ENCODE measurements at regions not wholly inside any gene's neighbourhood (a gene's known extent, or its start where the extent isn't known, plus 50 kb on each side); places are given as distances from the start of the nearest gene placed in this dataset.

DNA sequence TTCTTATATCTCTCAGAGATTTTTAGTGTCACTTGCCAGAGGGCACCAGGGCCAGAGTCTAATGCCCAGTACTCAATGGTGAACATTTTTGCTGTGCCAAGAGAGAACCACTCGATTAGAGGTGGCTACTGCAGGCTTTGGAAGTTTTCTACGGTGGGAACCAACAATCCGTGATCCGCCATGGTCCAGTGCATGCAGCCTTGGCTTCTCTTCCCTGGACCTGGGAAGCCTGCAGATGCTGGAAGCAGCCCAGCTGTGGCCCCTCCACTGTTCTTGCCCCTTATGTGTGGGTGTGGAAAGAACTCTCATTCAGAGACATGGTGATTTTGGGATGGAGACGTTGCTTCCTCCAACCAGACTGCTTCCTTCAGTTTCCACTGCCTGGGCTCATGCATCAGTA, 224.2 kb downstream of the TSHZ3 start (continued):
- TF ChIP-seq, protein P1, sequence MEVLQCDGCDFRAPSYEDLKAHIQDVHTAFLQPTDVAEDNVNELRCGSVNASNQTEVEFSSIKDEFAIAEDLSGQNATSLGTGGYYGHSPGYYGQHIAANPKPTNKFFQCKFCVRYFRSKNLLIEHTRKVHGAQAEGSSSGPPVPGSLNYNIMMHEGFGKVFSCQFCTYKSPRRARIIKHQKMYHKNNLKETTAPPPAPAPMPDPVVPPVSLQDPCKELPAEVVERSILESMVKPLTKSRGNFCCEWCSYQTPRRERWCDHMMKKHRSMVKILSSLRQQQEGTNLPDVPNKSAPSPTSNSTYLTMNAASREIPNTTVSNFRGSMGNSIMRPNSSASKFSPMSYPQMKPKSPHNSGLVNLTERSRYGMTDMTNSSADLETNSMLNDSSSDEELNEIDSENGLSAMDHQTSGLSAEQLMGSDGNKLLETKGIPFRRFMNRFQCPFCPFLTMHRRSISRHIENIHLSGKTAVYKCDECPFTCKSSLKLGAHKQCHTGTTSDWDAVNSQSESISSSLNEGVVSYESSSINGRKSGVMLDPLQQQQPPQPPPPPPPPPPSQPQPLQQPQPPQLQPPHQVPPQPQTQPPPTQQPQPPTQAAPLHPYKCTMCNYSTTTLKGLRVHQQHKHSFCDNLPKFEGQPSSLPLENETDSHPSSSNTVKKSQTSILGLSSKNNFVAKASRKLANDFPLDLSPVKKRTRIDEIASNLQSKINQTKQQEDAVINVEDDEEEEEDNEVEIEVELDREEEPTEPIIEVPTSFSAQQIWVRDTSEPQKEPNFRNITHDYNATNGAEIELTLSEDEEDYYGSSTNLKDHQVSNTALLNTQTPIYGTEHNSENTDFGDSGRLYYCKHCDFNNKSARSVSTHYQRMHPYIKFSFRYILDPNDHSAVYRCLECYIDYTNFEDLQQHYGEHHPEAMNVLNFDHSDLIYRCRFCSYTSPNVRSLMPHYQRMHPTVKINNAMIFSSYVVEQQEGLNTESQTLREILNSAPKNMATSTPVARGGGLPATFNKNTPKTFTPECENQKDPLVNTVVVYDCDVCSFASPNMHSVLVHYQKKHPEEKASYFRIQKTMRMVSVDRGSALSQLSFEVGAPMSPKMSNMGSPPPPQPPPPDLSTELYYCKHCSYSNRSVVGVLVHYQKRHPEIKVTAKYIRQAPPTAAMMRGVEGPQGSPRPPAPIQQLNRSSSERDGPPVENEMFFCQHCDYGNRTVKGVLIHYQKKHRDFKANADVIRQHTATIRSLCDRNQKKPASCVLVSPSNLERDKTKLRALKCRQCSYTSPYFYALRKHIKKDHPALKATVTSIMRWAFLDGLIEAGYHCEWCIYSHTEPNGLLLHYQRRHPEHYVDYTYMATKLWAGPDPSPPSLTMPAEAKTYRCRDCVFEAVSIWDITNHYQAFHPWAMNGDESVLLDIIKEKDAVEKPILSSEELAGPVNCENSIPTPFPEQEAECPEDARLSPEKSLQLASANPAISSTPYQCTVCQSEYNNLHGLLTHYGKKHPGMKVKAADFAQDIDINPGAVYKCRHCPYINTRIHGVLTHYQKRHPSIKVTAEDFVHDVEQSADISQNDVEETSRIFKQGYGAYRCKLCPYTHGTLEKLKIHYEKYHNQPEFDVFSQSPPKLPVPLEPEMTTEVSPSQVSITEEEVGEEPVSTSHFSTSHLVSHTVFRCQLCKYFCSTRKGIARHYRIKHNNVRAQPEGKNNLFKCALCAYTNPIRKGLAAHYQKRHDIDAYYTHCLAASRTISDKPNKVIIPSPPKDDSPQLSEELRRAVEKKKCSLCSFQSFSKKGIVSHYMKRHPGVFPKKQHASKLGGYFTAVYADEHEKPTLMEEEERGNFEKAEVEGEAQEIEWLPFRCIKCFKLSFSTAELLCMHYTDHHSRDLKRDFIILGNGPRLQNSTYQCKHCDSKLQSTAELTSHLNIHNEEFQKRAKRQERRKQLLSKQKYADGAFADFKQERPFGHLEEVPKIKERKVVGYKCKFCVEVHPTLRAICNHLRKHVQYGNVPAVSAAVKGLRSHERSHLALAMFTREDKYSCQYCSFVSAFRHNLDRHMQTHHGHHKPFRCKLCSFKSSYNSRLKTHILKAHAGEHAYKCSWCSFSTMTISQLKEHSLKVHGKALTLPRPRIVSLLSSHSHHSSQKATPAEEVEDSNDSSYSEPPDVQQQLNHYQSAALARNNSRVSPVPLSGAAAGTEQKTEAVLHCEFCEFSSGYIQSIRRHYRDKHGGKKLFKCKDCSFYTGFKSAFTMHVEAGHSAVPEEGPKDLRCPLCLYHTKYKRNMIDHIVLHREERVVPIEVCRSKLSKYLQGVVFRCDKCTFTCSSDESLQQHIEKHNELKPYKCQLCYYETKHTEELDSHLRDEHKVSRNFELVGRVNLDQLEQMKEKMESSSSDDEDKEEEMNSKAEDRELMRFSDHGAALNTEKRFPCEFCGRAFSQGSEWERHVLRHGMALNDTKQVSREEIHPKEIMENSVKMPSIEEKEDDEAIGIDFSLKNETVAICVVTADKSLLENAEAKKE (CRISPR knock-in tag; IDR thresholded peaks at IDR 0.05): no peak
- TF ChIP-seq ZNF114 (CRISPR knock-in tag; IDR thresholded peaks at IDR 0.05): no peak

DNA sequence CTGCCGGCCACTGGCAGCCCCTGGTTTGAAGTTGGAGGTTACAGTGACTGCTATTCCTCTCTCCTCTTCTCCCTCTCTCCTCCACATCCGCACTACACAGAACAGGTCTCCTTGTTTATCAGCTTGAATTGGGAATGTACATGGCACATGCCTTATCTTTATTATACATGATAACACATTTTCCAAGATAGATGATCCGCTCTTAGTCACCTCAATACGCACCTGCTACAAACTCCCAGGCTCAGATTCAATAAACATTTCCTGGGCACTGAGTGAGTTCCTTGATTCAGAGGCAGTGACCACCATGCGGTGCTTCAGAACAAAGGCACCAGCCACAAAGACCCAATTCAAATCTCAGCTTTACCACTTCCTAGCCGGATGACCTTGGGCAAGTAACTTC, 227.7 kb downstream of the TSHZ3 start:
- DNase-seq (ENCODE audit: low spot score): no peak
- Mint-ChIP-seq H3K9me3 (no peaks in the 10 kb centered on the region; the same call in 2 of the 3 replicates), H3K4me1 (no peaks in the 10 kb centered on the region; the same call in 2 of the 3 replicates), H3K4me3 (no peak overlapping the region), H3K27ac (no peak overlapping the region), H3K27me3 (ENCODE audit: insufficient read depth, low read depth, poor library complexity) (peaks cover 4% of the 10 kb centered on the region), H3K36me3 (ENCODE audit: low read depth) (no peaks in the 10 kb centered on the region)
- no peaks in the 10 kb centered on the region for H4K20me1 ChIP-seq (replicated peaks; ENCODE audit: insufficient read depth)
- no peaks in the 10 kb centered on the region for H3K36me3 ChIP-seq (ENCODE audit: insufficient read depth)
- TF ChIP-seq CREB1 (CRISPR knock-in tag; IDR thresholded peaks at IDR 0.05; ENCODE audit: low read depth): no peak
- no peak for TF ChIP-seq ZNF114 (CRISPR knock-in tag; IDR thresholded peaks at IDR 0.05)
- H2AFZ ChIP-seq: no peak overlapping the region
- H3K27me3 ChIP-seq (ENCODE audit: insufficient read depth): no peaks in the 10 kb centered on the region
- H3K27ac ChIP-seq (ENCODE audit: low read depth): no peak overlapping the region
- H3K79me2 ChIP-seq (replicated peaks; ENCODE audit: insufficient read depth): no peaks in the 10 kb centered on the region
- H3K4me3 ChIP-seq: no peak overlapping the region
- H3K9me2 ChIP-seq (ENCODE audit: insufficient read depth): peaks cover 12% of the 10 kb centered on the region; the same call in 1 of the 2 replicates
- no peaks in the 10 kb centered on the region for H3F3A ChIP-seq (replicated peaks; ENCODE audit: low read depth)
- no peak for ATAC-seq
- H3K4me1 ChIP-seq (ENCODE audit: insufficient read depth): no peaks in the 10 kb centered on the region
- H3K4me2 ChIP-seq: no peak overlapping the region

DNA sequence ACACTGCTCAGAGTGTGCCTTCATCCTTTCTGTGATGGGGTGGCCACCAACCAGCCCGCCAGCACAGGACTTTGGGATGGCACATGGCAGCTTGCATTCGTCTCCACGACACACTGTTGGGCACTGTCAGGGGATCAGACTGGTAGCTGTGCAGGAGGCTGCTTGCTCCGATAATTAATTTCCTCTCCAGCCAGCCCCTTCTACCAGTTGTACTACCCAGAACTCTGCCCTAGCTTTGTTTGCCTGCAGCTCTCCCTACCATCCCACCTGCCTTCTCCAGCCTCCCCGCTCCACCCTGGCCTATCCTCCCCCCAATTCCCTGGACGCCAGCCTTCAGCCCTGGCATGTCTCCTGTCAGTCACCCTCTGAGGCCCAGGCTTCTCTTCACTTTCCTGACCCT, 228.3 kb downstream of the TSHZ3 start:
- Histone ChIP-seq H3K4me1 (ENCODE audit: insufficient read depth) (no peaks in the 10 kb centered on the region), H3F3A (replicated peaks; ENCODE audit: low read depth) (no peaks in the 10 kb centered on the region), H2AFZ (no peak overlapping the region; the same call in 1 of the 2 replicates), H3K4me2 (no peak overlapping the region), H3K27ac (ENCODE audit: low read depth) (no peak overlapping the region), H3K27me3 (ENCODE audit: insufficient read depth) (no peaks in the 10 kb centered on the region), H3K9me2 (ENCODE audit: insufficient read depth) (peaks cover 12% of the 10 kb centered on the region; the same call in 1 of the 2 replicates), H3K79me2 (replicated peaks; ENCODE audit: insufficient read depth) (no peaks in the 10 kb centered on the region), H3K36me3 (ENCODE audit: insufficient read depth) (no peaks in the 10 kb centered on the region), H4K20me1 (replicated peaks; ENCODE audit: insufficient read depth) (no peaks in the 10 kb centered on the region), H3K4me3 (no peak overlapping the region)
- Mint-ChIP-seq H3K4me1 (no peaks in the 10 kb centered on the region; the same call in 2 of the 3 replicates), H3K4me3 (no peak overlapping the region), H3K9me3 (no peaks in the 10 kb centered on the region; the same call in 2 of the 3 replicates), H3K36me3 (ENCODE audit: low read depth) (no peaks in the 10 kb centered on the region), H3K27ac (no peak overlapping the region), H3K27me3 (ENCODE audit: insufficient read depth, low read depth, poor library complexity) (peaks cover 4% of the 10 kb centered on the region)
- DNase-seq (ENCODE audit: low spot score) (no peak), ATAC-seq (no peak)
- TF ChIP-seq, protein P2, sequence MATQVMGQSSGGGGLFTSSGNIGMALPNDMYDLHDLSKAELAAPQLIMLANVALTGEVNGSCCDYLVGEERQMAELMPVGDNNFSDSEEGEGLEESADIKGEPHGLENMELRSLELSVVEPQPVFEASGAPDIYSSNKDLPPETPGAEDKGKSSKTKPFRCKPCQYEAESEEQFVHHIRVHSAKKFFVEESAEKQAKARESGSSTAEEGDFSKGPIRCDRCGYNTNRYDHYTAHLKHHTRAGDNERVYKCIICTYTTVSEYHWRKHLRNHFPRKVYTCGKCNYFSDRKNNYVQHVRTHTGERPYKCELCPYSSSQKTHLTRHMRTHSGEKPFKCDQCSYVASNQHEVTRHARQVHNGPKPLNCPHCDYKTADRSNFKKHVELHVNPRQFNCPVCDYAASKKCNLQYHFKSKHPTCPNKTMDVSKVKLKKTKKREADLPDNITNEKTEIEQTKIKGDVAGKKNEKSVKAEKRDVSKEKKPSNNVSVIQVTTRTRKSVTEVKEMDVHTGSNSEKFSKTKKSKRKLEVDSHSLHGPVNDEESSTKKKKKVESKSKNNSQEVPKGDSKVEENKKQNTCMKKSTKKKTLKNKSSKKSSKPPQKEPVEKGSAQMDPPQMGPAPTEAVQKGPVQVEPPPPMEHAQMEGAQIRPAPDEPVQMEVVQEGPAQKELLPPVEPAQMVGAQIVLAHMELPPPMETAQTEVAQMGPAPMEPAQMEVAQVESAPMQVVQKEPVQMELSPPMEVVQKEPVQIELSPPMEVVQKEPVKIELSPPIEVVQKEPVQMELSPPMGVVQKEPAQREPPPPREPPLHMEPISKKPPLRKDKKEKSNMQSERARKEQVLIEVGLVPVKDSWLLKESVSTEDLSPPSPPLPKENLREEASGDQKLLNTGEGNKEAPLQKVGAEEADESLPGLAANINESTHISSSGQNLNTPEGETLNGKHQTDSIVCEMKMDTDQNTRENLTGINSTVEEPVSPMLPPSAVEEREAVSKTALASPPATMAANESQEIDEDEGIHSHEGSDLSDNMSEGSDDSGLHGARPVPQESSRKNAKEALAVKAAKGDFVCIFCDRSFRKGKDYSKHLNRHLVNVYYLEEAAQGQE (IDR thresholded peaks at IDR 0.05; ENCODE audit: unreplicated experiment): no peak
- no peak for TF ChIP-seq ZNF114 (CRISPR knock-in tag; IDR thresholded peaks at IDR 0.05)
- no peak for TF ChIP-seq EZH2phosphoT487 (IDR thresholded peaks at IDR 0.05; ENCODE audit: unreplicated experiment)
- TF ChIP-seq CREB1 (CRISPR knock-in tag; IDR thresholded peaks at IDR 0.05; ENCODE audit: low read depth): no peak
- no peak for TF ChIP-seq EZH2 (IDR thresholded peaks at IDR 0.05; ENCODE audit: low read depth, unreplicated experiment)
- no peak for TF ChIP-seq POLR2AphosphoS5 (IDR thresholded peaks at IDR 0.05; ENCODE audit: low read depth)
- TF ChIP-seq, protein P3, sequence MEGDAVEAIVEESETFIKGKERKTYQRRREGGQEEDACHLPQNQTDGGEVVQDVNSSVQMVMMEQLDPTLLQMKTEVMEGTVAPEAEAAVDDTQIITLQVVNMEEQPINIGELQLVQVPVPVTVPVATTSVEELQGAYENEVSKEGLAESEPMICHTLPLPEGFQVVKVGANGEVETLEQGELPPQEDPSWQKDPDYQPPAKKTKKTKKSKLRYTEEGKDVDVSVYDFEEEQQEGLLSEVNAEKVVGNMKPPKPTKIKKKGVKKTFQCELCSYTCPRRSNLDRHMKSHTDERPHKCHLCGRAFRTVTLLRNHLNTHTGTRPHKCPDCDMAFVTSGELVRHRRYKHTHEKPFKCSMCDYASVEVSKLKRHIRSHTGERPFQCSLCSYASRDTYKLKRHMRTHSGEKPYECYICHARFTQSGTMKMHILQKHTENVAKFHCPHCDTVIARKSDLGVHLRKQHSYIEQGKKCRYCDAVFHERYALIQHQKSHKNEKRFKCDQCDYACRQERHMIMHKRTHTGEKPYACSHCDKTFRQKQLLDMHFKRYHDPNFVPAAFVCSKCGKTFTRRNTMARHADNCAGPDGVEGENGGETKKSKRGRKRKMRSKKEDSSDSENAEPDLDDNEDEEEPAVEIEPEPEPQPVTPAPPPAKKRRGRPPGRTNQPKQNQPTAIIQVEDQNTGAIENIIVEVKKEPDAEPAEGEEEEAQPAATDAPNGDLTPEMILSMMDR (conservative IDR thresholded peaks at IDR 0.05; ENCODE audit: low read depth in 2 of 2): no peak
- TF ChIP-seq JUNB (IDR thresholded peaks at IDR 0.05; ENCODE audit: unreplicated experiment): no peak
